H9 (cell line): ENCODE measurements at regions not wholly inside any gene's neighbourhood (a gene's known extent, or its start where the extent isn't known, plus 50 kb on each side); places are given as distances from the start of the nearest gene placed in this dataset.

Experiments
- DNase-seq: peaks from one replicate; pipeline ENCODE4 v3.0.0-alpha.2; 2017
- H2AFZ ChIP-seq: one replicate; pipeline ENCODE4 v1.6.1; 2013; ENCODE audit warnings: mild to moderate bottlenecking, low read length, control low read depth, moderate library complexity
- H2AK5ac ChIP-seq: 2 replicates; pipeline ENCODE4 v1.6.1; 2013; ENCODE audit warnings: low read length, control low read depth, mixed read lengths; ENCODE audit not compliant: insufficient read length
- H2BK120ac ChIP-seq: one replicate; pipeline ENCODE4 v1.6.1; 2013; ENCODE audit warnings: low read depth, mild to moderate bottlenecking, low read length, control low read depth, inconsistent platforms; ENCODE audit not compliant: poor library complexity, severe bottlenecking
- H2BK12ac ChIP-seq: 2 replicates; pipeline ENCODE4 v1.6.1; 2013; ENCODE audit warnings: low read length, control low read depth, mixed read lengths, low read depth; ENCODE audit not compliant: insufficient read length
- H2BK15ac ChIP-seq: 2 replicates; pipeline ENCODE4 v1.6.1; 2013; ENCODE audit warnings: low read depth, low read length, control low read depth
- H2BK20ac ChIP-seq: one replicate; pipeline ENCODE4 v1.6.1; 2013; ENCODE audit warnings: low read depth, mild to moderate bottlenecking, low read length, control low read depth, inconsistent platforms; ENCODE audit not compliant: poor library complexity, severe bottlenecking
- H2BK5ac ChIP-seq: 2 replicates; pipeline ENCODE4 v1.6.1; 2013; ENCODE audit warnings: low read length, control low read depth, mixed read lengths; ENCODE audit not compliant: insufficient read length
- H3K14ac ChIP-seq: 2 replicates; pipeline ENCODE4 v1.6.1; 2013; ENCODE audit warnings: low read length, control low read depth; ENCODE audit not compliant: insufficient read depth
- H3K18ac ChIP-seq: 2 replicates; pipeline ENCODE4 v1.6.1; 2013; ENCODE audit warnings: low read depth, mild to moderate bottlenecking, mixed read lengths, low read length, control low read depth; ENCODE audit not compliant: insufficient read length
- H3K23ac ChIP-seq: 2 replicates; pipeline ENCODE4 v1.6.1; 2013; ENCODE audit warnings: low read length, control low read depth, mixed read lengths, low read depth; ENCODE audit not compliant: insufficient read length
- H3K23me2 ChIP-seq: 2 replicates; pipeline ENCODE4 v1.6.1; 2013; ENCODE audit warnings: low read depth, mild to moderate bottlenecking, mixed read lengths, low read length, control low read depth; ENCODE audit not compliant: insufficient read length, poor library complexity, severe bottlenecking
- H3K27ac ChIP-seq: 2 replicates; pipeline ENCODE4 v1.5.1; 2013; ENCODE audit warnings: low read length, control low read depth, mixed read lengths, low read depth; ENCODE audit not compliant: insufficient read length
- H3K27me3 ChIP-seq: 2 replicates; pipeline ENCODE4 v1.6.1; 2013; ENCODE audit warnings: low read length, control low read depth, inconsistent platforms; ENCODE audit not compliant: insufficient read depth
- H3K4ac ChIP-seq: 2 replicates; pipeline ENCODE4 v1.6.1; 2013; ENCODE audit warnings: low read depth, mild to moderate bottlenecking, control low read depth, inconsistent platforms, low read length, moderate library complexity
- H3K4me1 ChIP-seq: 2 replicates; pipeline ENCODE4 v1.6.1; 2013; ENCODE audit warnings: low read length, control low read depth, inconsistent platforms; ENCODE audit not compliant: insufficient read depth
- H3K4me2 ChIP-seq: 2 replicates; pipeline ENCODE4 v1.6.1; 2013; ENCODE audit warnings: low read length, control low read depth, mixed read lengths; ENCODE audit not compliant: insufficient read length, insufficient read depth
- H3K56ac ChIP-seq: 2 replicates; pipeline ENCODE4 v1.6.1; 2013; ENCODE audit warnings: low read depth, mild to moderate bottlenecking, mixed read lengths, low read length, control low read depth; ENCODE audit not compliant: insufficient read length
- H3K79me1 ChIP-seq: 2 replicates; pipeline ENCODE4 v1.6.1; 2013; ENCODE audit warnings: low read depth, mild to moderate bottlenecking, moderate library complexity, low read length, control low read depth, inconsistent platforms; ENCODE audit not compliant: insufficient read depth, poor library complexity, severe bottlenecking
- H3K79me2 ChIP-seq: 2 replicates; pipeline ENCODE4 v1.6.1; 2013; ENCODE audit warnings: low read length, control low read depth, inconsistent platforms; ENCODE audit not compliant: insufficient read depth
- H3K9ac ChIP-seq: 2 replicates; pipeline ENCODE4 v1.6.1; 2013; ENCODE audit warnings: low read length, control low read depth, mixed read lengths; ENCODE audit not compliant: insufficient read length; ENCODE audit errors: extremely low read depth
- H3K9me3 ChIP-seq: one replicate; pipeline ENCODE4 v1.6.1; 2013; ENCODE audit warnings: low read depth, low read length, inconsistent platforms; ENCODE audit not compliant: control insufficient read depth
- H3T11ph ChIP-seq: one replicate; pipeline ENCODE4 v1.6.1; 2013; ENCODE audit warnings: mild to moderate bottlenecking, low read length, control low read depth, inconsistent platforms
- H4K20me1 ChIP-seq: one replicate; pipeline ENCODE4 v1.6.1; 2013; ENCODE audit not compliant: control insufficient read depth, insufficient read length, insufficient read depth
- H4K5ac ChIP-seq: 2 replicates; pipeline ENCODE4 v1.6.1; 2013; ENCODE audit warnings: low read depth, mild to moderate bottlenecking, mixed read lengths, low read length, control low read depth; ENCODE audit not compliant: insufficient read length
- H4K8ac ChIP-seq: replicated peaks from 2 replicates; pipeline ENCODE4 v1.6.1; 2013; ENCODE audit warnings: low read length, control low read depth, mixed read lengths, low read depth; ENCODE audit not compliant: insufficient read length
- H4K91ac ChIP-seq: 2 replicates; pipeline ENCODE4 v1.6.1; 2013; ENCODE audit warnings: low read depth, mild to moderate bottlenecking, moderate library complexity, mixed read lengths, low read length, control low read depth; ENCODE audit not compliant: insufficient read length
- H3K27ac Mint-ChIP-seq, 3 experiments: 2 replicates in 2 of 3; 3 replicates in 1 of 3; pipeline ENCODE4 v1.8.0; 2020 to 2021; ENCODE audit warnings: mixed read lengths in 3 of 3, mild to moderate bottlenecking in 1 of 3, moderate library complexity in 1 of 3
- H3K27me3 Mint-ChIP-seq: 2 replicates; pipeline ENCODE4 v1.8.0; 2021; ENCODE audit warnings: low read depth, mild to moderate bottlenecking, moderate library complexity, mixed read lengths
- H3K36me3 Mint-ChIP-seq, 3 experiments: 2 replicates in 2 of 3; 3 replicates in 1 of 3; pipeline ENCODE4 v1.8.0; 2020 to 2021; ENCODE audit warnings: low read depth in 3 of 3, mixed read lengths in 3 of 3; ENCODE audit not compliant: insufficient read depth in 1 of 3
- H3K4me1 Mint-ChIP-seq, 2 experiments: 2 replicates each; pipeline ENCODE4 v1.8.0; 2020; ENCODE audit warnings: mixed read lengths in 2 of 2
- H3K4me3 Mint-ChIP-seq, 2 experiments: 2 replicates in 1 of 2; 3 replicates in 1 of 2; pipeline ENCODE4 v1.8.0; 2020 to 2021; ENCODE audit warnings: mild to moderate bottlenecking in 2 of 2, mixed read lengths in 2 of 2, moderate library complexity in 1 of 2
- H3K9me3 Mint-ChIP-seq, 2 experiments: 2 replicates in 1 of 2; 3 replicates in 1 of 2; pipeline ENCODE4 v1.8.0; 2020; ENCODE audit warnings: mild to moderate bottlenecking in 2 of 2, mixed read lengths in 2 of 2, moderate library complexity in 1 of 2
- WGBS: extraction: QIAGEN DNeasy Blood & Tissue Kit; methylation state at CpG from one replicate; pipeline ENCODE4 v1.1.7; 2013; ENCODE audit warnings: missing lambda C conversion rate, low lambda C conversion rate, mixed read lengths; ENCODE audit not compliant: insufficient read length; ENCODE audit errors: extremely low coverage; 5-methylcytosine and 5-hydroxymethylcytosine counted together
- TF ChIP-seq, protein P1 (sequence below): fragments of 200-600 bp; sonication (generic); conservative IDR thresholded peaks from 3 replicates; pipeline ENCODE4 v1.8.0; 2021; ENCODE audit warnings: antibody characterized with exemption, mild to moderate bottlenecking

DNA sequence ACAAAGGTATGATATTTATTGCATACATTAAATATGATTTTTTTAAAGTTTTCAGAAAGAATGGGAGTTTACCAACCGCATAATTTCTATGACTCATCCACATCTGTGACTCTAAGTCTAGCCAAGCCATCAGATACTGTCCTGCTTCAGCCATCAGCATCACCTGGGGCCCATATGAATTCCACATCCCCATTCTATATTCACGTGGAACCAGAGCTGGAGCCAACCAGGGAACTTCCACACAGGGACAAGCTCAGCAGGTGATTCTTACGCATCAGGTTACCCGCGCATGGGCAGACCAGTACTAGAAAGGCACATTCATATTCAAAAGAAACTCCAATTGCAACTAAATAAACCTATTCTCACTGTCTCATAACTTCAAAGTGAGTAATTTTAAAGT lies 817.7 kb upstream of the IGFBP3 start:
- no peak overlapping the region for H3K23ac ChIP-seq
- Mint-ChIP-seq H3K4me3 (no peak overlapping the region), H3K4me1 (peaks cover 10 to 11% of the 10 kb centered on the region in 2 experiments), H3K27ac (no peak overlapping the region), H3K36me3 (peaks cover 2 to 5% (median 2%) of the 10 kb centered on the region in 3 experiments; a peak in 3 of 7 replicates), H3K9me3 (peaks cover 4 to 8% of the 10 kb centered on the region in 2 experiments; a peak in 4 of 5 replicates), H3K27me3 (no peaks in the 10 kb centered on the region)
- no peak overlapping the region for H4K8ac ChIP-seq
- H2AK5ac ChIP-seq = no peak overlapping the region
- H3K4me2 ChIP-seq = no peak overlapping the region
- H3K79me2 ChIP-seq = no peaks in the 10 kb centered on the region
- H3K4me1 ChIP-seq = no peaks in the 10 kb centered on the region; the same call in 1 of the 2 replicates
- no peak overlapping the region for H2BK15ac ChIP-seq
- no peak overlapping the region for H2BK5ac ChIP-seq
- no peak overlapping the region for H2BK120ac ChIP-seq
- no CpG with 5 or more reads among the region's 5 CpGs for WGBS
- TF ChIP-seq, protein P1, sequence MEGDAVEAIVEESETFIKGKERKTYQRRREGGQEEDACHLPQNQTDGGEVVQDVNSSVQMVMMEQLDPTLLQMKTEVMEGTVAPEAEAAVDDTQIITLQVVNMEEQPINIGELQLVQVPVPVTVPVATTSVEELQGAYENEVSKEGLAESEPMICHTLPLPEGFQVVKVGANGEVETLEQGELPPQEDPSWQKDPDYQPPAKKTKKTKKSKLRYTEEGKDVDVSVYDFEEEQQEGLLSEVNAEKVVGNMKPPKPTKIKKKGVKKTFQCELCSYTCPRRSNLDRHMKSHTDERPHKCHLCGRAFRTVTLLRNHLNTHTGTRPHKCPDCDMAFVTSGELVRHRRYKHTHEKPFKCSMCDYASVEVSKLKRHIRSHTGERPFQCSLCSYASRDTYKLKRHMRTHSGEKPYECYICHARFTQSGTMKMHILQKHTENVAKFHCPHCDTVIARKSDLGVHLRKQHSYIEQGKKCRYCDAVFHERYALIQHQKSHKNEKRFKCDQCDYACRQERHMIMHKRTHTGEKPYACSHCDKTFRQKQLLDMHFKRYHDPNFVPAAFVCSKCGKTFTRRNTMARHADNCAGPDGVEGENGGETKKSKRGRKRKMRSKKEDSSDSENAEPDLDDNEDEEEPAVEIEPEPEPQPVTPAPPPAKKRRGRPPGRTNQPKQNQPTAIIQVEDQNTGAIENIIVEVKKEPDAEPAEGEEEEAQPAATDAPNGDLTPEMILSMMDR = no peak
- H3K27me3 ChIP-seq = no peaks in the 10 kb centered on the region
- H4K20me1 ChIP-seq = no peaks in the 10 kb centered on the region
- no peaks in the 10 kb centered on the region for H3K79me1 ChIP-seq
- H2AFZ ChIP-seq = no peak overlapping the region
- no peak overlapping the region for H2BK12ac ChIP-seq
- no peak overlapping the region for H3K9ac ChIP-seq
- no peak overlapping the region for H4K5ac ChIP-seq
- H3K9me3 ChIP-seq = no peaks in the 10 kb centered on the region
- DNase-seq = no peak
- no peak overlapping the region for H3K56ac ChIP-seq
- no peak overlapping the region for H3T11ph ChIP-seq
- H3K23me2 ChIP-seq = no peaks in the 10 kb centered on the region
- no peak overlapping the region for H4K91ac ChIP-seq
- H3K4ac ChIP-seq = no peak overlapping the region
- H3K14ac ChIP-seq = no peak overlapping the region
- H3K18ac ChIP-seq = no peak overlapping the region
- H3K27ac ChIP-seq = no peak overlapping the region
- no peak overlapping the region for H2BK20ac ChIP-seq
